HCT116 (cell line): ENCODE measurements at regions not wholly inside any gene's neighbourhood (a gene's known extent, or its start where the extent isn't known, plus 50 kb on each side); places are given as distances from the start of the nearest gene placed in this dataset.

Experiments
- ATAC-seq: fragments of 200-7000 bp; cut with Tn5 transposase; 2 replicates; pipeline ENCODE4 v1.9.1; 2020; ENCODE audit warnings: mild to moderate bottlenecking, moderate library complexity
- BruUV-seq: library from RNA; stranded (reverse); fragments of 400-500 nt; replicated peaks from 2 replicates; lab custom pipeline; 2021; lab: Mats Ljungman, UMichigan
- CTCF ChIA-PET: fragments of 300-600 bp; sonication (Branson Sonifier 250); formaldehyde crosslinking; loops from one replicate; lab custom pipeline; 2021; ENCODE audit warnings: antibody characterized with exemption; lab: Charles Lee
- POLR2A ChIA-PET: fragments of 300-600, 350-600 bp; sonication (Branson Sonifier 250); formaldehyde crosslinking; loops from one replicate; lab custom pipeline; 2021; ENCODE audit warnings: antibody characterized with exemption; lab: Charles Lee
- RAD21 ChIA-PET, 2 experiments: fragments of 300-600 bp; sonication (Branson Sonifier 250); formaldehyde crosslinking; loops; one replicate each; lab custom pipeline; 2023; ENCODE audit warnings: low total read pairs in 2 of 2; ENCODE audit not compliant: uncharacterized antibody in 2 of 2, unreplicated experiment in 2 of 2, low non-redundant PET in 1 of 2; lab: Charles Lee
- DNase-seq: peaks from one replicate; pipeline ENCODE4 v3.0.0-alpha.2; 2010; ENCODE audit warnings: low read depth, low spot score
- H2AFZ ChIP-seq: fragments of 200-600 bp; shearing (Covaris generic), sonication (generic); 2 replicates; pipeline ENCODE4 v1.6.1; 2017; ENCODE audit warnings: low read depth, mixed run types, mixed read lengths, antibody characterized with exemption, low read length; ENCODE audit not compliant: poor library complexity, severe bottlenecking
- H3K27ac ChIP-seq: 2 replicates; pipeline ENCODE4 v1.5.1; 2012; ENCODE audit warnings: low read depth, low read length
- H3K27me3 ChIP-seq: fragments of 200-600 bp; sonication (generic); 2 replicates; pipeline ENCODE4 v1.6.1; 2016; ENCODE audit warnings: mixed run types, low read length, mixed read lengths; ENCODE audit not compliant: insufficient read depth
- H3K36me3 ChIP-seq, 2 experiments: fragments of 200-500 bp in 1 of 2; fragments of 200-600 bp in 1 of 2; sonication (Bioruptor generic) in 1 of 2; sonication (generic) in 1 of 2; 2 replicates each; pipeline versions ENCODE4 v1.5.1 to v1.6.1; 2014 to 2016; ENCODE audit warnings: low read length in 2 of 2, inconsistent platforms in 1 of 2, mixed read lengths in 1 of 2, mixed run types in 1 of 2; ENCODE audit not compliant: insufficient read depth in 2 of 2, control insufficient read depth in 1 of 2
- H3K4me1 ChIP-seq, 2 experiments: fragments of 200-600 bp in 1 of 2; sonication (generic) in 1 of 2; 2 replicates each; pipeline versions ENCODE4 v1.5.1 to v1.6.1; 2012 to 2017; ENCODE audit warnings: low read length in 2 of 2, inconsistent platforms in 1 of 2, mild to moderate bottlenecking in 1 of 2, mixed read lengths in 1 of 2, mixed run types in 1 of 2, moderate library complexity in 1 of 2; ENCODE audit not compliant: insufficient read depth in 2 of 2, control insufficient read depth in 1 of 2
- H3K4me2 ChIP-seq: fragments of 200-600 bp; sonication (generic); 2 replicates; pipeline ENCODE4 v1.6.1; 2017; ENCODE audit warnings: mixed run types, low read length, mixed read lengths
- H3K4me3 ChIP-seq, 2 experiments: fragments of 200-600 bp in 1 of 2; sonication (generic) in 1 of 2; replicated peaks in 1 of 2; 2 replicates each; pipeline ENCODE4 v1.5.1; 2011 to 2016; ENCODE audit warnings: low read length in 2 of 2, control low read depth in 1 of 2, low read depth in 1 of 2, mild to moderate bottlenecking in 1 of 2, mixed read lengths in 1 of 2, mixed run types in 1 of 2
- H3K79me2 ChIP-seq: fragments of 200-600 bp; sonication (generic); 2 replicates; pipeline ENCODE4 v1.6.1; 2017; ENCODE audit warnings: mild to moderate bottlenecking, mixed run types, low read length, moderate library complexity, mixed read lengths; ENCODE audit not compliant: insufficient read depth
- H3K9ac ChIP-seq: fragments of 200-600 bp; sonication (generic); 2 replicates; pipeline ENCODE4 v1.6.1; 2016; ENCODE audit warnings: low read length, mixed read lengths
- H3K9me2 ChIP-seq: fragments of 200-600 bp; sonication (generic), shearing (Covaris generic); 2 replicates; pipeline ENCODE4 v1.6.1; 2017; ENCODE audit warnings: mixed run types, mild to moderate bottlenecking, moderate library complexity; ENCODE audit not compliant: insufficient read depth
- H3K9me3 ChIP-seq, 2 experiments: fragments of 200-500 bp in 1 of 2; fragments of 200-600 bp in 1 of 2; sonication (Bioruptor generic) in 1 of 2; sonication (generic) in 1 of 2; 2 replicates each; pipeline ENCODE4 v1.6.1; 2014 to 2017; ENCODE audit warnings: low read length in 2 of 2, mixed read lengths in 2 of 2, inconsistent platforms in 1 of 2, low read depth in 1 of 2, mild to moderate bottlenecking in 1 of 2, mixed run types in 1 of 2, moderate library complexity in 1 of 2; ENCODE audit not compliant: control insufficient read depth in 1 of 2, insufficient read depth in 1 of 2
- H4K20me1 ChIP-seq: fragments of 200-600 bp; sonication (generic), shearing (Covaris generic); 2 replicates; pipeline ENCODE4 v1.6.1; 2017; ENCODE audit warnings: mixed run types, mild to moderate bottlenecking, moderate library complexity; ENCODE audit not compliant: insufficient read depth
- CTCF ChIP-seq, 3 experiments: fragments of 200-600 bp in 1 of 3; sonication (generic) in 1 of 3; IDR thresholded peaks in 2 of 3; conservative IDR thresholded peaks in 1 of 3; 2 replicates each; pipeline ENCODE4 v1.5.1; 2012 to 2017; ENCODE audit warnings: low read depth in 2 of 3, low read length in 2 of 3, antibody characterized with exemption in 1 of 3, borderline replicate concordance in 1 of 3, control low read depth in 1 of 3, mild to moderate bottlenecking in 1 of 3, mixed read lengths in 1 of 3, mixed run types in 1 of 3, moderate library complexity in 1 of 3; ENCODE audit not compliant: insufficient read depth in 1 of 3
- EGR1 ChIP-seq: IDR thresholded peaks from 2 replicates; pipeline ENCODE4 v1.6.1; 2012; ENCODE audit warnings: low read depth
- JUND ChIP-seq: IDR thresholded peaks from 2 replicates; pipeline ENCODE4 v1.6.1; 2012
- RAD21 ChIP-seq: IDR thresholded peaks from 2 replicates; pipeline ENCODE4 v1.6.1; 2012; ENCODE audit warnings: low read depth, mild to moderate bottlenecking
- SIN3A ChIP-seq: IDR thresholded peaks from 2 replicates; pipeline ENCODE4 v1.6.1; 2012; ENCODE audit warnings: low read depth
- SP1 ChIP-seq: IDR thresholded peaks from 2 replicates; pipeline ENCODE4 v1.6.1; 2012; ENCODE audit warnings: low read depth
- SRF ChIP-seq: IDR thresholded peaks from 2 replicates; pipeline ENCODE4 v1.6.1; 2012; ENCODE audit warnings: low read depth
- intact Hi-C: fragments of 100-400 bp; cut with micrococcal nuclease; formaldehyde crosslinking; loops from 2 replicates; pipeline ENCODE4 v1.10.0; 2022

- no peaks in the 10 kb centered on the region for H3K27me3 ChIP-seq
- no peaks in the 10 kb centered on the region for H3K36me3 ChIP-seq
- no peak overlapping the region for H3K4me3 ChIP-seq
- H2AFZ ChIP-seq = no peak overlapping the region
- no peak overlapping the region for H3K9ac ChIP-seq
- intact Hi-C loops = no loop called here
- no peak for DNase-seq
- no peak overlapping the region for H3K27ac ChIP-seq
- no peaks in the 10 kb centered on the region for H3K79me2 ChIP-seq
- BruUV-seq = no TSS peak
- no peak for TF ChIP-seq SIN3A
- TF ChIP-seq SP1 = no peak
- no peak for TF ChIP-seq SRF
- TF ChIP-seq CTCF (IDR thresholded peaks at IDR 0.05 in 2 of 3, conservative IDR thresholded peaks at IDR 0.05 in 1 of 3; ENCODE audit: borderline replicate concordance in 1 of 3, insufficient read depth in 1 of 3, low read depth in 2 of 3, low read length in 2 of 3) = peak in 2 of 3 experiments; percentile 19 to 26; a peak in 1 of 6 replicates
- 0 out of 2 replicates have a peak, but pooled peaks have one; percentile 4 for TF ChIP-seq RAD21
- TF ChIP-seq, all 23 proteins: peak for 2
- H3K4me2 ChIP-seq = no peak overlapping the region
- no peaks in the 10 kb centered on the region for H4K20me1 ChIP-seq
- peaks cover 4 to 6% of the 10 kb centered on the region in 2 experiments; a peak in 2 of 4 replicates for H3K9me3 ChIP-seq
- CTCF ChIA-PET = no interaction called here
- RAD21 ChIA-PET = no interaction called here
- ATAC-seq = peak; percentile 52; the same call in 1 of the 2 replicates
- POLR2A ChIA-PET = no interaction called here
- no peaks in the 10 kb centered on the region for H3K9me2 ChIP-seq
- no peaks in the 10 kb centered on the region for H3K4me1 ChIP-seq
These were observed 543.6 kb downstream of the MN1 start for GRCh38 chr22:27257987-27258386.

- Histone ChIP-seq H3K36me3 (no peaks in the 10 kb centered on the region), H3K27ac (no peak overlapping the region), H3K9ac (no peak overlapping the region), H3K9me3 (peaks cover 4 to 6% of the 10 kb centered on the region in 2 experiments; a peak in 2 of 4 replicates), H3K79me2 (no peaks in the 10 kb centered on the region)
- ChIA-PET CTCF (no interaction called here), POLR2A (no interaction called here)
- DNase-seq = no peak
- TF ChIP-seq JUND = no peak
- peak; percentile 35; the same call in 1 of the 2 replicates for TF ChIP-seq EGR1
- TF ChIP-seq, all 23 proteins: peak for 1
- H2AFZ ChIP-seq = no peak overlapping the region
- H3K27me3 ChIP-seq = no peaks in the 10 kb centered on the region
- H4K20me1 ChIP-seq = no peaks in the 10 kb centered on the region
- intact Hi-C loops = no loop called here
- H3K4me1 ChIP-seq = no peaks in the 10 kb centered on the region
- ATAC-seq = peak; percentile 78
- RAD21 ChIA-PET = no interaction called here
- BruUV-seq = no TSS peak
- no peak overlapping the region for H3K4me2 ChIP-seq
- H3K9me2 ChIP-seq = no peaks in the 10 kb centered on the region
- no peak overlapping the region for H3K4me3 ChIP-seq
These were observed 542.9 kb downstream of the MN1 start for GRCh38 chr22:27258616-27259172.
